Stimulated activated CD4-positive, alpha-beta T cell treated with anti-CD3 and anti-CD28 coated beads, Interleukin-1b, Interleukin-23, amount 100 ng/mL, for 48 hours (primary cell): ENCODE measurements at regions not wholly inside any gene's neighbourhood (a gene's known extent, or its start where the extent isn't known, plus 50 kb on each side); places are given as distances from the start of the nearest gene placed in this dataset.

Experiments
- DNase-seq: peaks from one replicate; pipeline ENCODE4 v3.0.0-alpha.2; 2020

- DNase-seq: peak; percentile 51
Observed at GRCh38 chr2:234550511-234551107, 53.7 kb upstream of the ARL4C start.

- no peak for DNase-seq
Observed at GRCh38 chr2:234550056-234550455, 53.2 kb upstream of the ARL4C start.

- no peak for DNase-seq
Observed at GRCh38 chr2:234548695-234549420, 52.0 kb upstream of the ARL4C start.

GRCh38 chr2:234546770-234547169 is 49.9 kb upstream of the ARL4C start:
- no peak for DNase-seq
